Breast epithelium (tissue), 3 donors: ENCODE measurements at regions not wholly inside any gene's neighbourhood (a gene's known extent, or its start where the extent isn't known, plus 50 kb on each side); places are given as distances from the start of the nearest gene placed in this dataset.

Source experiments
- CTCF ChIP-seq, 3 donors: fragments of 450-650 bp; IDR thresholded peaks; one replicate each; pipeline ENCODE4 v1.5.1; 2016 to 2017; ENCODE audit warnings: antibody characterized with exemption in 3 of 3, mild to moderate bottlenecking in 3 of 3, moderate library complexity in 3 of 3
- POLR2A ChIP-seq: fragments of 450-650 bp; IDR thresholded peaks from one replicate; pipeline ENCODE4 v1.6.1; 2016; ENCODE audit warnings: antibody characterized with exemption, mild to moderate bottlenecking, moderate library complexity

DNA sequence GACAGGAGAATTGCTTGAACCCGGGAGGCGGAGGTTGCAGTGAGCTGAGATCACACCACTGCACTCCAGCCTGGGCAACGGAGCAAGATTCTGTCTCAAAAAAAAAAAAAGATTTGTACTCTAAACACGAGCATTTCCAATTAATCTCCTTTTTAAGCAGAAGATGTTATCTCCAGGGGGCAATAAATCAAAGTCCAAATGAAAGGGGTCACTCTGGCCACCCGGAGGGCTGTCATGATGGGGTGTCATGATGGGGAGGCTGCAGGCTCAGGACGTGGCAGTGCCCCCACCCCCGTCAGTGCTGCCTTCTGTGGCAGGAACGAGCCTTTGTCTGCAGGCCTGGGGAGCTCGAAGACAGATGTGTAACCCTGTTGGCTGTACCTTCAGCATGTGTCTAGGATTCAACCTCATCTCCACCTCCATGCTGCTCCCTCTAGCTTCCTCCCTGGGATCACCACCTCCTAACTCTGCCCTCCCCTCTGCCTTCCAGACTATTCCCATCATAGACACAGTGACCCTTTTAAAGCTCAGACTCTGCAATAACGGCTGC lies 76.9 kb upstream of the YWHAQ start:
- TF ChIP-seq CTCF (IDR thresholded peaks at IDR 0.05): no peak
- no peak for TF ChIP-seq POLR2A
